SK-N-SH treated with all-trans-retinoic acid at 6 μM for 48 hours (cell line): ENCODE measurements at regions not wholly inside any gene's neighbourhood (a gene's known extent, or its start where the extent isn't known, plus 50 kb on each side); places are given as distances from the start of the nearest gene placed in this dataset.

ENCODE experiments used
- CSDC2 ChIP-seq: fragments of 250-450 bp; sonication (Bioruptor Pico); IDR thresholded peaks from 2 replicates; pipeline ENCODE4 v1.5.0; 2020; ENCODE audit warnings: mild to moderate bottlenecking, moderate library complexity
- PATZ1 ChIP-seq: fragments of 250-450 bp; sonication (Bioruptor Pico); IDR thresholded peaks from 2 replicates; pipeline ENCODE4 v1.8.0; 2020; ENCODE audit warnings: mild to moderate bottlenecking, moderate library complexity, borderline replicate concordance
- POU6F1 ChIP-seq: fragments of 250-450 bp; sonication (Bioruptor Pico); IDR thresholded peaks from 2 replicates; pipeline ENCODE4 v1.8.0; 2021; ENCODE audit warnings: low read depth, mild to moderate bottlenecking, moderate library complexity, borderline replicate concordance
- PPARA ChIP-seq: fragments of 250-450 bp; sonication (Bioruptor Pico); IDR thresholded peaks from 2 replicates; pipeline ENCODE4 v1.5.0; 2020; ENCODE audit warnings: mild to moderate bottlenecking, borderline replicate concordance
- TCF4 ChIP-seq: fragments of 250-450 bp; sonication (Bioruptor Pico); IDR thresholded peaks from 2 replicates; pipeline ENCODE4 v1.8.0; 2021; ENCODE audit warnings: mild to moderate bottlenecking, moderate library complexity, borderline replicate concordance
- TSHZ2 ChIP-seq: fragments of 250-450 bp; sonication (Bioruptor Pico); IDR thresholded peaks from 2 replicates; pipeline ENCODE4 v1.5.0; 2020; ENCODE audit warnings: mild to moderate bottlenecking, moderate library complexity
- ZFP3 ChIP-seq: fragments of 250-450 bp; sonication (Bioruptor Pico); IDR thresholded peaks from 2 replicates; pipeline ENCODE4 v1.5.0; 2020; ENCODE audit warnings: mild to moderate bottlenecking, moderate library complexity

- no peak for TF ChIP-seq PATZ1
- TF ChIP-seq TSHZ2 (CRISPR knock-in tag) = no peak
- TF ChIP-seq PPARA (CRISPR knock-in tag) = no peak
- no peak for TF ChIP-seq POU6F1 (CRISPR knock-in tag)
- TF ChIP-seq CSDC2 (CRISPR knock-in tag) = no peak
- TF ChIP-seq ZFP3 = no peak
- no peak for TF ChIP-seq TCF4 (CRISPR knock-in tag)
Measured at GRCh38 chr16:49193596-49193995, 88.0 kb downstream of the CBLN1 start.
